22Rv1 (cell line): ENCODE measurements at regions not wholly inside any gene's neighbourhood (a gene's known extent, or its start where the extent isn't known, plus 50 kb on each side); places are given as distances from the start of the nearest gene placed in this dataset.

Source experiments
- H3K27ac ChIP-seq: fragments of 450-650 bp; 2 replicates; pipeline ENCODE4 v1.5.1; 2017
- ZFX ChIP-seq: fragments of 450-650 bp; IDR thresholded peaks from 2 replicates; pipeline ENCODE4 v1.6.1; 2017; ENCODE audit warnings: antibody characterized with exemption, borderline replicate concordance
- TF ChIP-seq, protein P1 (sequence below): fragments of 450-650 bp; IDR thresholded peaks from 2 replicates; pipeline ENCODE4 v1.5.1; 2017; ENCODE audit warnings: mild to moderate bottlenecking

DNA sequence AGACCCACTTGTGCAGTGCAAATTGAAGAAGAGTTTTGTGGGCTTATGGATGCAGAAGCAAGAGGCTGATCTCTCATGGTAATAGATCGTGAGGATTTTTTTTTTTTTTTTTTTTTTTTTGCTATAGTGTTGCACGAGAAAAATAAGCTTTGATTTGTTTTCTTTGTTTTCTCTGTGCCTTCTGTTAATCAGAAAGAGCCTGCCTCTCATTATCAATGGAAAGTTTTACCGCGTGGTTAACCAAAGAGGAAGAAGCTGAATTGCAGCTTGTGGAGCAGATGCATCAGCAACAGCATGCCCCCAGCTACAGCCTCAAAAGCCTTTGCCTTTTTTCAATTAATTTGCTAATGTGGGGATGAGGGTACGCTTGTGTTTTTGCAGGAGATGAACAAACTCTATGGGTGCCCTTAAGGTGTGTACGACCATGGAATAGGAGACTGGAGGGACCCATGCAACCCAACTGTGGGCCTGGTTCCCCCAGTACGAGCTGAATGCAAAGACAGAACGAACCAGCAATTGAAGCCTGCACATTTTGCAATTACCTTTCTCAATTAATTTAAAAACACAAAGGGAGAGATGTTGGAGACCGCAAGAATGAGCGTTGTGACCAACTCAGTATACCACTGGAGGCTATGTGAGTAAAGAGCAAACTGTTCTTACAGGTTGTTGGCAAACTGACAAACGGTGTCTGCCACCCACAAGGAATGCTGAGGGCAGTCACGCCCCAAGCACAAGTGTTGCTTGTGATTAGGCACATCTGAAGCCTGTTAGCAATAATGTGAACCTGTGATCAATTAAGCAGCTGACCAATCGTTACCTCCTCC lies 58.6 kb upstream of the SPRY2 start:
- TF ChIP-seq ZFX = no peak
- TF ChIP-seq, protein P1, sequence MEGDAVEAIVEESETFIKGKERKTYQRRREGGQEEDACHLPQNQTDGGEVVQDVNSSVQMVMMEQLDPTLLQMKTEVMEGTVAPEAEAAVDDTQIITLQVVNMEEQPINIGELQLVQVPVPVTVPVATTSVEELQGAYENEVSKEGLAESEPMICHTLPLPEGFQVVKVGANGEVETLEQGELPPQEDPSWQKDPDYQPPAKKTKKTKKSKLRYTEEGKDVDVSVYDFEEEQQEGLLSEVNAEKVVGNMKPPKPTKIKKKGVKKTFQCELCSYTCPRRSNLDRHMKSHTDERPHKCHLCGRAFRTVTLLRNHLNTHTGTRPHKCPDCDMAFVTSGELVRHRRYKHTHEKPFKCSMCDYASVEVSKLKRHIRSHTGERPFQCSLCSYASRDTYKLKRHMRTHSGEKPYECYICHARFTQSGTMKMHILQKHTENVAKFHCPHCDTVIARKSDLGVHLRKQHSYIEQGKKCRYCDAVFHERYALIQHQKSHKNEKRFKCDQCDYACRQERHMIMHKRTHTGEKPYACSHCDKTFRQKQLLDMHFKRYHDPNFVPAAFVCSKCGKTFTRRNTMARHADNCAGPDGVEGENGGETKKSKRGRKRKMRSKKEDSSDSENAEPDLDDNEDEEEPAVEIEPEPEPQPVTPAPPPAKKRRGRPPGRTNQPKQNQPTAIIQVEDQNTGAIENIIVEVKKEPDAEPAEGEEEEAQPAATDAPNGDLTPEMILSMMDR = no peak
- H3K27ac ChIP-seq = no peak overlapping the region
